Chondrocyte (in vitro differentiated cells): ENCODE measurements at regions not wholly inside any gene's neighbourhood (a gene's known extent, or its start where the extent isn't known, plus 50 kb on each side); places are given as distances from the start of the nearest gene placed in this dataset.

Experiments
- DNase-seq: peaks from one replicate; pipeline ENCODE4 v3.0.0; 2021; ENCODE audit warnings: mixed read lengths, low spot score
- H3K27ac Mint-ChIP-seq: one replicate; pipeline ENCODE4 v1.8.0; 2021; ENCODE audit warnings: mild to moderate bottlenecking, moderate library complexity, mixed read lengths; ENCODE audit not compliant: unreplicated experiment
- H3K27me3 Mint-ChIP-seq: 2 replicates; pipeline ENCODE4 v1.8.0; 2021; ENCODE audit warnings: low read depth, mixed read lengths
- H3K36me3 Mint-ChIP-seq: 2 replicates; pipeline ENCODE4 v1.8.0; 2021; ENCODE audit warnings: low read depth, mixed read lengths
- H3K4me1 Mint-ChIP-seq: 2 replicates; pipeline ENCODE4 v1.8.0; 2021; ENCODE audit warnings: low read depth, mild to moderate bottlenecking, mixed read lengths
- H3K4me3 Mint-ChIP-seq: one replicate; pipeline ENCODE4 v1.8.0; 2021; ENCODE audit warnings: mild to moderate bottlenecking, moderate library complexity, mixed read lengths; ENCODE audit not compliant: unreplicated experiment
- H3K9me3 Mint-ChIP-seq: 2 replicates; pipeline ENCODE4 v1.8.0; 2021; ENCODE audit warnings: low read depth, mixed read lengths
- TF ChIP-seq, protein P1 (sequence below): fragments of 200-600 bp; sonication (generic); IDR thresholded peaks from 2 replicates; pipeline ENCODE4 v1.5.0; 2021; ENCODE audit warnings: antibody characterized with exemption, mild to moderate bottlenecking, moderate library complexity

DNA sequence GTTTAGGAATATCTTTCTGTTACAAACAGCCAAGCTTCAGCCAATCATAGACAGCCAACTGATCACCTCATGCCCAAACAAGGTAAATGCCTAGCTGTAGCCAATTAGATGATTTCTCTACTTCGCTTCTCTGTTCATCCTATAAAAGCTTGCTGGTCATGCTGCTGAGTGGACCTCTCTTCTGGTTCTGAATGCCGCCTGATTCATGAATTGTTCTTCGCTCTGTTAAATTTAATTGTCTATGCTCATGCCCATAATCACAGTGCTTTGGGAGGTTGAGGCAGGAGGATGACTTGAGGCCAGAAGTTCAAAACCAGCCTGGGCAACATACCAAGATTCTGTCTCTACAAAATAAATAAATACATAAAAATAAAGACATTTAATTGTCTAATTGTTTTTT is 698.1 kb upstream of the NRP1 start:
- TF ChIP-seq, protein P1, sequence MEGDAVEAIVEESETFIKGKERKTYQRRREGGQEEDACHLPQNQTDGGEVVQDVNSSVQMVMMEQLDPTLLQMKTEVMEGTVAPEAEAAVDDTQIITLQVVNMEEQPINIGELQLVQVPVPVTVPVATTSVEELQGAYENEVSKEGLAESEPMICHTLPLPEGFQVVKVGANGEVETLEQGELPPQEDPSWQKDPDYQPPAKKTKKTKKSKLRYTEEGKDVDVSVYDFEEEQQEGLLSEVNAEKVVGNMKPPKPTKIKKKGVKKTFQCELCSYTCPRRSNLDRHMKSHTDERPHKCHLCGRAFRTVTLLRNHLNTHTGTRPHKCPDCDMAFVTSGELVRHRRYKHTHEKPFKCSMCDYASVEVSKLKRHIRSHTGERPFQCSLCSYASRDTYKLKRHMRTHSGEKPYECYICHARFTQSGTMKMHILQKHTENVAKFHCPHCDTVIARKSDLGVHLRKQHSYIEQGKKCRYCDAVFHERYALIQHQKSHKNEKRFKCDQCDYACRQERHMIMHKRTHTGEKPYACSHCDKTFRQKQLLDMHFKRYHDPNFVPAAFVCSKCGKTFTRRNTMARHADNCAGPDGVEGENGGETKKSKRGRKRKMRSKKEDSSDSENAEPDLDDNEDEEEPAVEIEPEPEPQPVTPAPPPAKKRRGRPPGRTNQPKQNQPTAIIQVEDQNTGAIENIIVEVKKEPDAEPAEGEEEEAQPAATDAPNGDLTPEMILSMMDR = no peak
- Mint-ChIP-seq H3K4me3 (no peak overlapping the region), H3K9me3 (peaks cover 2% of the 10 kb centered on the region), H3K36me3 (no peaks in the 10 kb centered on the region), H3K4me1 (peaks cover 11% of the 10 kb centered on the region), H3K27me3 (no peaks in the 10 kb centered on the region), H3K27ac (no peak overlapping the region)
- DNase-seq = no peak

DNA sequence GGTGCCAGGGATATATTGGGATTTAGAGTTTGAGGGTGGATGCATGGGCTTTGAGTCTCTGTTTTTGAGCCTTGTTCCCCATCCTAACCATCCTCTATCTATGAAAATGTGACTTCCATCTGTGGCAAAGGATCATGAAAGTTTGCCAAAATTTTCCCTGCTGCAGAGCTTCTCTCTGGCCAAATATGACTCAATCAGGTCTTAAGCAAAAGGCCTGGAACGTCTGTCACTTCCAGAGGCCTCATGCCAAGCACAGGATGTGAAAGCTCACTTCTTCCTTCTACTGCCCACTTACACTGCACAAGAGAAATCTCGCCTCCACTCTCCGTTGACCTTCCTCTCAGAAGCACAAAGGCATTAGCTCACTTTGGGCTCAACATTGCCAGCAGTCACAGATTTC is 696.9 kb upstream of the NRP1 start:
- Mint-ChIP-seq H3K4me1 (peaks cover 11% of the 10 kb centered on the region), H3K9me3 (peaks cover 2% of the 10 kb centered on the region), H3K27ac (no peak overlapping the region), H3K36me3 (no peaks in the 10 kb centered on the region), H3K4me3 (no peak overlapping the region), H3K27me3 (no peaks in the 10 kb centered on the region)
- no peak for DNase-seq
- TF ChIP-seq, protein P1 = no peak

DNA sequence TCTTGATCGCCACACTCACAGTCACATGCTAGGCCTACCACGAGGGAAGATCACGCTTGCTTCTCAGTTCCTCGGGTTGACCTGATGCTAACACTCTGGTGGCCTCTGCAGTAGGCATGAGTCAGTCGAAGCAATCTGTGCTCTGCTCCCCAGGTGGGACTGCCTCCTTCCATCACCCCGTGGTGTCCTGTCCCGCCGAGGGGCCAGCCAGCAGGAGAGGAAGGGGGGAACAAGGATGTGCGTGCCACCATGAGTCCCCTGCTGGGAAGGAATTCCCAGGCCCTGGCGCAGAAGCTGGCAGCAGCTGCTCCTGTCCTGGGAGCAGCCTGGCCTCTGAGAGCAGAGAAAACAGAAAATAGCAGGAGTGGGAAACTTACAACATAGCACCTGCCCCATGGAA is 695.0 kb upstream of the NRP1 start:
- DNase-seq = no peak
- TF ChIP-seq, protein P1 = no peak
- peak overlapping the region; percentile 54 for H3K27ac Mint-ChIP-seq
- no peaks in the 10 kb centered on the region for H3K36me3 Mint-ChIP-seq
- H3K9me3 Mint-ChIP-seq = peaks cover 9% of the 10 kb centered on the region
- no peaks in the 10 kb centered on the region for H3K27me3 Mint-ChIP-seq
- no peak overlapping the region for H3K4me3 Mint-ChIP-seq
- peaks cover 11% of the 10 kb centered on the region for H3K4me1 Mint-ChIP-seq

DNA sequence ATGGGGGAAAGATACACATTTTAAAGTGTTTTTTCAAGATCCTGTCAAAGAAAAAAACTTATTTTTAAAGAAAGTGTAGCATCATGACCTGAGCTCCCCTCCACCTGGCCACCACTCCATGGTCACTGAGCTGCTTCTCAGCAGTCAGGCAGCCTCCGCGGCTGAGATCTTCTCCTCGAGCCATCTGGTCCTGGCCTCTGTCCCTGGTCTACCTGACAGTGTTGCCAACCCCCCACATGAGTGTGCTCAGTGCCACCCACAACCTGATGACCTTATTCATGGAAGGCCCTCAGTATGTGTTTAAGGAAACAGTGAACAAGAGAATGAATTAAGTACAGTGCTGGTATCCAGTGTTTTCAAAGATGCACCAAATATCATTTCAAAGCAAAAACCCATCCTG is 694.5 kb upstream of the NRP1 start:
- Mint-ChIP-seq H3K27ac (no peak overlapping the region), H3K4me1 (peaks cover 11% of the 10 kb centered on the region), H3K4me3 (no peak overlapping the region), H3K36me3 (no peaks in the 10 kb centered on the region), H3K9me3 (peaks cover 9% of the 10 kb centered on the region), H3K27me3 (no peaks in the 10 kb centered on the region)
- DNase-seq = no peak
- TF ChIP-seq, protein P1 = no peak

DNA sequence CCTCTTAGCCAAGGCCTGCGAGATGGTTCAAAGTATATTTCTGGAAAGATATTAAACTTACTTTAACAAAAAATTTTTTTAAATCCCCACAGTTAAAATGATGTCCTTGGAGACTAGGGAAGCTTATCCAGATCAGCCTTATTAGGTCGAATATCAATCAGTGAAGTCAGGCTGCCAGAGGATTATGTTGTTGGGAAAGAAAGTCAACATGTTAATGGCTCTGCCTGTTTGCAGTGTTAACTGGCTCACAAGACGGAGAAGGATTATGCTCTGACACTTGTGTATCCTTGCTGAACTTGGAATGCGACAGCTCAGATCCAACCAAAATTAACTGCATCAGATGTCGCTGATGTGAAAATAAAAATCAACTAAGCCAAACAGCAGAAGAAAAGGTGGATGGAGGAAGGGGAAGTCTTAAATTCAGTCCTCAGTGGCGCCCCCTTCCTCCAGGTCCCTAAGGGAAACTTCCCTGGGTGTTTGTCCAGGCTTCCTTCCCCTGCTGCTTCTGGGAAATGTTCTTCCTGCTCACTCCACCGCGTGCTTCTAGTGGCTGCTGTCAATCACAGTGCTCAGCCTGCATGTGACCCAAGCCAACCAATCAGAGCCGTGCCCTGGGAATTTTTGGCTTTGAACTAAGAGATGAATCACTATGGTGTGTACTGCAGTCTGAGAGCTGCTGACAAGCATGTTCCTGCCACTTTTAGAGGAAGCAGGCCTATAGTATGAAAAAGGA is 690.4 kb upstream of the NRP1 start:
- H3K27me3 Mint-ChIP-seq = no peaks in the 10 kb centered on the region
- H3K4me3 Mint-ChIP-seq = no peak overlapping the region
- H3K27ac Mint-ChIP-seq = no peak overlapping the region
- H3K36me3 Mint-ChIP-seq = no peaks in the 10 kb centered on the region
- TF ChIP-seq, protein P1 = peak; percentile 34
- DNase-seq = no peak
- H3K9me3 Mint-ChIP-seq = peaks cover 9% of the 10 kb centered on the region
- H3K4me1 Mint-ChIP-seq = peaks cover 4% of the 10 kb centered on the region
